ENCODE measurements at regions not wholly inside any gene's neighbourhood (a gene's known extent, or its start where the extent isn't known, plus 50 kb on each side); places are given as distances from the start of the nearest gene placed in this dataset.

DNA sequence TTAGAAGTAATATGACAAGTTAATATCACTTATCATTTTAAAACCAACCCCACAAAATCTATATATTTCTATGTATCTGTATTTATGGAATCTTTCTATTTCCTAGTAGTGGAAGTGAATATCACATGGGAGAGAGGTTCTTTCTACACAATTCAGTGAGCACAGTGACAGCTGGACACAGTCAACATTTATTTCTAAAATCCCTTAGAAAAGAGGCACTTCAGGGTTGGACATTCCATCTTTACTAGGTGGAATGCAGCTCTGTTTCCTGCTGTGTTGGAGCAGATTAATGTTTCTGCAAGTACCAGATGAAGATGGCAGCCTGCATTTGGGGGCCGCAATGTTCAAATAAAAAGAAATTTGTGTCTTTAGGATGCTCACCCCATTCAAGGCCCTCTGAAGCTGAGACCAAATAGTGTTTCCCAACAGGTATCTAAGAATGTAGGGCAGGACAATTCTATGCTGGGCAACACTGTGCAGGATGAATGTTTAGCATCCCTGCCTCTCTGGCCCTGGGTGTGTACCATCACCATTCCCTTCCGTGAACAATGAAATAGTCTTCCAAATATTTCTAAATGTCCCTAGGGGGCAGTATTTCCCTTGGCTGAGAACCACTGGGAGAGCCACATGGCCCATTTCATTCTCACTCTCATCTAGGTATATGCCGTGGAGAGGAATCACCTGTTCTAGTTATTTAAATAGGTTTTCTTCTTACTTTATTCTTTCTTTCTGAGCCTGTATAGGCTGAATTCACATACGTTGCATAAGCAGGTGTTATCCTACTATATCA is 394.8 kb downstream of the PRDM2 start:
- Mint-ChIP-seq H3K4me1 (peaks cover 16% of the 10 kb centered on the region), H3K27me3 (ENCODE audit: low read depth) (peaks cover 8% of the 10 kb centered on the region), H3K36me3 (peaks cover 11% of the 10 kb centered on the region), H3K27ac (no peak overlapping the region), H3K9me3 (peaks cover 26% of the 10 kb centered on the region), H3K4me3 (no peak overlapping the region)
- POLR2A ChIA-PET, result interaction anchor here (0.6 kb wide), 1 partner anchor 463 kb away, joined by 5 read pairs; no protein-coding TSS in a partner anchor
- TF ChIP-seq ZNF671 (CRISPR knock-in tag; IDR thresholded peaks at IDR 0.05), result no peak
- TF ChIP-seq, protein P1, sequence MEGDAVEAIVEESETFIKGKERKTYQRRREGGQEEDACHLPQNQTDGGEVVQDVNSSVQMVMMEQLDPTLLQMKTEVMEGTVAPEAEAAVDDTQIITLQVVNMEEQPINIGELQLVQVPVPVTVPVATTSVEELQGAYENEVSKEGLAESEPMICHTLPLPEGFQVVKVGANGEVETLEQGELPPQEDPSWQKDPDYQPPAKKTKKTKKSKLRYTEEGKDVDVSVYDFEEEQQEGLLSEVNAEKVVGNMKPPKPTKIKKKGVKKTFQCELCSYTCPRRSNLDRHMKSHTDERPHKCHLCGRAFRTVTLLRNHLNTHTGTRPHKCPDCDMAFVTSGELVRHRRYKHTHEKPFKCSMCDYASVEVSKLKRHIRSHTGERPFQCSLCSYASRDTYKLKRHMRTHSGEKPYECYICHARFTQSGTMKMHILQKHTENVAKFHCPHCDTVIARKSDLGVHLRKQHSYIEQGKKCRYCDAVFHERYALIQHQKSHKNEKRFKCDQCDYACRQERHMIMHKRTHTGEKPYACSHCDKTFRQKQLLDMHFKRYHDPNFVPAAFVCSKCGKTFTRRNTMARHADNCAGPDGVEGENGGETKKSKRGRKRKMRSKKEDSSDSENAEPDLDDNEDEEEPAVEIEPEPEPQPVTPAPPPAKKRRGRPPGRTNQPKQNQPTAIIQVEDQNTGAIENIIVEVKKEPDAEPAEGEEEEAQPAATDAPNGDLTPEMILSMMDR (IDR thresholded peaks at IDR 0.05), result peak; percentile 62
- TF ChIP-seq ARID4B (CRISPR knock-in tag; IDR thresholded peaks at IDR 0.05; ENCODE audit: borderline replicate concordance), result no peak
- DNase-seq (ENCODE audit: low spot score) (no peak), ATAC-seq (peak; percentile 86)
- CTCF ChIA-PET, result interaction anchor here (2.0 kb wide), 1 partner anchor 129 kb away, joined by 5 read pairs; no protein-coding TSS in a partner anchor

- ChIA-PET CTCF (interaction anchor here (1.0 to 3.0 kb wide), 5 partner anchors 15 to 345 kb away, joined by 3 to 9 read pairs (median 4); no protein-coding TSS in a partner anchor), POLR2A (interaction anchor here (0.6 kb wide), 1 partner anchor 302 kb away, joined by 3 read pairs; no protein-coding TSS in a partner anchor)
- Mint-ChIP-seq H3K4me3 (no peak overlapping the region), H3K4me1 (peaks cover 18% of the 10 kb centered on the region), H3K36me3 (no peaks in the 10 kb centered on the region), H3K27ac (no peak overlapping the region), H3K27me3 (ENCODE audit: low read depth) (peaks cover 4% of the 10 kb centered on the region; the same call in 1 of the 2 replicates), H3K9me3 (peaks cover 13% of the 10 kb centered on the region)
- DNase-seq (ENCODE audit: low spot score) (no peak), ATAC-seq (no peak)
- TF ChIP-seq AFF4 (CRISPR knock-in tag; IDR thresholded peaks at IDR 0.05; ENCODE audit: borderline replicate concordance) (no peak), ZNF423 (CRISPR knock-in tag; IDR thresholded peaks at IDR 0.05) (no peak), ZSCAN18 (CRISPR knock-in tag; IDR thresholded peaks at IDR 0.05) (no peak), ZNF671 (CRISPR knock-in tag; IDR thresholded peaks at IDR 0.05) (no peak), CBFB (CRISPR knock-in tag; IDR thresholded peaks at IDR 0.05; ENCODE audit: low read depth) (no peak)
- TF ChIP-seq, protein P2, sequence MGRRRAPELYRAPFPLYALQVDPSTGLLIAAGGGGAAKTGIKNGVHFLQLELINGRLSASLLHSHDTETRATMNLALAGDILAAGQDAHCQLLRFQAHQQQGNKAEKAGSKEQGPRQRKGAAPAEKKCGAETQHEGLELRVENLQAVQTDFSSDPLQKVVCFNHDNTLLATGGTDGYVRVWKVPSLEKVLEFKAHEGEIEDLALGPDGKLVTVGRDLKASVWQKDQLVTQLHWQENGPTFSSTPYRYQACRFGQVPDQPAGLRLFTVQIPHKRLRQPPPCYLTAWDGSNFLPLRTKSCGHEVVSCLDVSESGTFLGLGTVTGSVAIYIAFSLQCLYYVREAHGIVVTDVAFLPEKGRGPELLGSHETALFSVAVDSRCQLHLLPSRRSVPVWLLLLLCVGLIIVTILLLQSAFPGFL (CRISPR knock-in tag; IDR thresholded peaks at IDR 0.05; ENCODE audit: borderline replicate concordance), result no peak
Observed at GRCh38 chr1:14098294-14098913, 398.4 kb downstream of the PRDM2 start.
